A673 (cell line): ENCODE measurements at regions not wholly inside any gene's neighbourhood (a gene's known extent, or its start where the extent isn't known, plus 50 kb on each side); places are given as distances from the start of the nearest gene placed in this dataset.

Experiments used
- CTCF ChIP-seq: fragments of 300-800, 200-600 bp; sonication (generic); conservative IDR thresholded peaks from 2 replicates; pipeline ENCODE4 v1.5.1; 2017; ENCODE audit warnings: low read depth, mild to moderate bottlenecking, antibody characterized with exemption, low read length, moderate library complexity, mixed read lengths
- EZH2 ChIP-seq: fragments of 200-600 bp; sonication (generic); IDR thresholded peaks from 2 replicates; pipeline ENCODE4 v1.6.1; 2017; ENCODE audit warnings: borderline replicate concordance, low read depth, mild to moderate bottlenecking, mixed read lengths, antibody characterized with exemption, low read length; ENCODE audit not compliant: poor library complexity, severe bottlenecking

GRCh38 chr2:4258563-4258962, 555.2 kb downstream of the DCDC2C start:
- no peak for TF ChIP-seq EZH2
- TF ChIP-seq CTCF, result no peak
